A673 (cell line): ENCODE measurements at regions not wholly inside any gene's neighbourhood (a gene's known extent, or its start where the extent isn't known, plus 50 kb on each side); places are given as distances from the start of the nearest gene placed in this dataset.

Experiments used
- BruUV-seq: library from RNA; stranded (reverse); fragments of 400-500 nt; replicated peaks from 2 replicates; lab custom pipeline; 2021; lab: Mats Ljungman, UMichigan
- CTCF ChIA-PET: fragments of 300-600 bp; sonication (Branson Sonifier 250); formaldehyde crosslinking; loops from one replicate; lab custom pipeline; 2022; ENCODE audit warnings: antibody characterized with exemption; lab: Charles Lee
- POLR2A ChIA-PET: fragments of 300-600 bp; sonication (Branson Sonifier 250); formaldehyde crosslinking; loops from one replicate; lab custom pipeline; 2022; ENCODE audit warnings: antibody characterized with exemption; ENCODE audit not compliant: low non-redundant PET; lab: Charles Lee
- DNase-seq: peaks from one replicate; pipeline ENCODE4 v3.0.0-alpha.2; 2015; ENCODE audit warnings: low spot score
- H3K27ac ChIP-seq: fragments of 200-600 bp; sonication (generic); 2 replicates; pipeline ENCODE4 v1.5.1; 2016; ENCODE audit warnings: mixed run types, low read depth, mild to moderate bottlenecking, mixed read lengths, antibody characterized with exemption, low read length; ENCODE audit not compliant: poor library complexity, severe bottlenecking
- H3K27me3 ChIP-seq: fragments of 200-600 bp; sonication (generic); replicated peaks from 2 replicates; pipeline ENCODE4 v1.6.1; 2017; ENCODE audit warnings: mixed run types, low read depth, mild to moderate bottlenecking, mixed read lengths, antibody characterized with exemption, low read length; ENCODE audit not compliant: insufficient read depth, poor library complexity
- H3K36me3 ChIP-seq: fragments of 200-600 bp; sonication (generic); 2 replicates; pipeline ENCODE4 v1.6.1; 2016; ENCODE audit warnings: mixed run types, mild to moderate bottlenecking, mixed read lengths, antibody characterized with exemption, low read length; ENCODE audit not compliant: insufficient read depth, poor library complexity, severe bottlenecking
- H3K4me1 ChIP-seq: fragments of 200-600 bp; sonication (generic); 2 replicates; pipeline ENCODE4 v1.6.1; 2017; ENCODE audit warnings: mixed run types, mild to moderate bottlenecking, mixed read lengths, antibody characterized with exemption, low read length; ENCODE audit not compliant: insufficient read depth, poor library complexity, severe bottlenecking
- H3K4me3 ChIP-seq: fragments of 200-600 bp; sonication (generic); 2 replicates; pipeline ENCODE4 v1.5.1; 2016; ENCODE audit warnings: low read depth, mixed run types, mild to moderate bottlenecking, mixed read lengths, low read length; ENCODE audit not compliant: poor library complexity, severe bottlenecking
- H3K9me3 ChIP-seq: fragments of 200-600 bp; sonication (generic); 2 replicates; pipeline ENCODE4 v1.6.1; 2016; ENCODE audit warnings: mixed run types, low read depth, mild to moderate bottlenecking, mixed read lengths, antibody characterized with exemption, low read length; ENCODE audit not compliant: poor library complexity, severe bottlenecking
- EZH2 ChIP-seq: fragments of 200-600 bp; sonication (generic); IDR thresholded peaks from 2 replicates; pipeline ENCODE4 v1.6.1; 2017; ENCODE audit warnings: borderline replicate concordance, low read depth, mild to moderate bottlenecking, mixed read lengths, antibody characterized with exemption, low read length; ENCODE audit not compliant: poor library complexity, severe bottlenecking
- intact Hi-C: fragments of 100-400 bp; cut with micrococcal nuclease; formaldehyde crosslinking; loops from one replicate; pipeline ENCODE4 v1.10.0; 2022; ENCODE audit not compliant: unreplicated experiment
- TF ChIP-seq, protein P1 (sequence below): fragments of 300-800, 200-600 bp; sonication (generic); conservative IDR thresholded peaks from 2 replicates; pipeline ENCODE4 v1.5.1; 2017; ENCODE audit warnings: low read depth, mild to moderate bottlenecking, antibody characterized with exemption, low read length, moderate library complexity, mixed read lengths

- Histone ChIP-seq H3K4me1 (no peaks in the 10 kb centered on the region), H3K27ac (no peak overlapping the region), H3K36me3 (no peaks in the 10 kb centered on the region), H3K4me3 (no peak overlapping the region), H3K27me3 (no peaks in the 10 kb centered on the region), H3K9me3 (no peaks in the 10 kb centered on the region)
- no peak for DNase-seq
- CTCF ChIA-PET, result interaction anchor here (0.6 kb wide), 1 partner anchor 803 kb away, joined by 3 read pairs; no protein-coding TSS in a partner anchor
- no TSS peak for BruUV-seq
- POLR2A ChIA-PET, result no interaction called here
- TF ChIP-seq, protein P1, sequence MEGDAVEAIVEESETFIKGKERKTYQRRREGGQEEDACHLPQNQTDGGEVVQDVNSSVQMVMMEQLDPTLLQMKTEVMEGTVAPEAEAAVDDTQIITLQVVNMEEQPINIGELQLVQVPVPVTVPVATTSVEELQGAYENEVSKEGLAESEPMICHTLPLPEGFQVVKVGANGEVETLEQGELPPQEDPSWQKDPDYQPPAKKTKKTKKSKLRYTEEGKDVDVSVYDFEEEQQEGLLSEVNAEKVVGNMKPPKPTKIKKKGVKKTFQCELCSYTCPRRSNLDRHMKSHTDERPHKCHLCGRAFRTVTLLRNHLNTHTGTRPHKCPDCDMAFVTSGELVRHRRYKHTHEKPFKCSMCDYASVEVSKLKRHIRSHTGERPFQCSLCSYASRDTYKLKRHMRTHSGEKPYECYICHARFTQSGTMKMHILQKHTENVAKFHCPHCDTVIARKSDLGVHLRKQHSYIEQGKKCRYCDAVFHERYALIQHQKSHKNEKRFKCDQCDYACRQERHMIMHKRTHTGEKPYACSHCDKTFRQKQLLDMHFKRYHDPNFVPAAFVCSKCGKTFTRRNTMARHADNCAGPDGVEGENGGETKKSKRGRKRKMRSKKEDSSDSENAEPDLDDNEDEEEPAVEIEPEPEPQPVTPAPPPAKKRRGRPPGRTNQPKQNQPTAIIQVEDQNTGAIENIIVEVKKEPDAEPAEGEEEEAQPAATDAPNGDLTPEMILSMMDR, result no peak
- TF ChIP-seq EZH2, result no peak
- intact Hi-C loops, result no loop called here
These were observed 85.7 kb upstream of the TBX3 start for GRCh38 chr12:114769634-114770033.

DNA sequence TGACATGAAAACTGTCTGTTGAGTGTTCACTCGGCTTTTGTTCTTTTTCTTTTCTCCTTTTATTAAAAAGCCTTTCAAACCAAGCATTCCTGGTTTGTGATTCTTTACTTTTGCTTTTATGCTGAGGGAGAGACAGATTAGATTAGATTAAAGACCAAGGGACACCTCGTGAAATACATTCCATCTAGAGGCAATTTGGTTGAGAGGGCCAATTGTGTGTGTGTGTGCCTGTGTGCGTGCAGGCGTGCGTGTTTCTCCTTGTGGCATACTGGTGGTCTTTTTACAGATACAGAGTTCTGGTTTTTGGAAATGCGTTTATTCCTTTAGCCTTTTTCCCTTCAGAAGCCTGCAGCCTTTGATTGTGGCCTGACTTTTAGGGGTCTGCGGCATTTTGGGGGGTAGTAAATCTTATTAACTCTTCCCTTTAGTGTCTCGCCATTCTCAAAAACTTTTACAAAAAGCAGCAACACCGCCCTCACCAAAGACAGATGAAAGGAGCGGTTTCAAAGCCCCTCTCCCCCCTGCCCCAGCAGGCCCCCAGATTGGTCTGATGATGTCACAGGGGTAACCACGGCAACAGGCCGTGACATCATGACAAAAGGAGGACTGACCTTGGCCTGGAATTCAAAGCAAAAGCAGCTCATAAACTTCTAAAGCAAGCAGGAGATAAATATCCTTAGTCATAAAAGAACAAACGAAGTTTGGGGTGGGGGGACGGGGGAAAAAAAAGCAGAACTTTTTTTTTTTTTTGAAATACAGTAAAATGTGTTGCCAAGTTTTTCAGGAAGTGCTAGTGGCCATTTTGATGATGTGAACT, 84.1 kb upstream of the TBX3 start:
- intact Hi-C loops, result no loop called here
- POLR2A ChIA-PET, result interaction anchor here (0.7 kb wide), 1 partner anchor 211 kb away, joined by 3 read pairs; no protein-coding TSS in a partner anchor

DNA sequence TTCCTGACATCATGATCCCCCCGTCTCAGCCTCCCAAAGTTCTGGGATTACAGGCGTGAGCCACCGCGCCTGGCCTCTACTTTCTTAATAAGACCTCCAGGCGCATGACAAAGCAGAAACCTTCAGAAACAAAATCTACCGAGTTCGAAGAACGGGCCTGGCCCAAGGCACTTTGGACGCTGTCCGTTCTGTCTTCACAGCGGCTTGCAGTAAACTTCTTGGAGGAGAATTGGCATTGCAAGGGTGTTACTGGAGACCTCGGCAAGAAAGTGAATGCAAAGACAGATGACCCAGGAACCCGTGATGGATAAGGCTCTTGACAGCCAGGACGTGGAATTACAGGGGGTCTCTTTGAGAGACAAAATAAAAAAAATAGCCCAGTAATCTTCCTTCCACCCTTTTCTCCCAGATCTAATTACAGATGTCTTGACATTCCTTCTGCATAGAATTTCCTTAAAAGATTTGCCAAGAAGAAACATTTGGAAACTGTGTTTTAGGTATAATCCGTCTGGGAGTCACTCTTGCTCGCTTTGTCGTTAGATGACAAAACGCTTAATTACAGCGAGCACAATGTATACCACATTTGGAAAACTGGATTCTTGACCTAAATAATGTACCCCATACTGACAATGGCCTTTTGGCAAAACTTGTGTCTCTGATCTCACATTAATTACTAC, 83.2 kb upstream of the TBX3 start:
- Histone ChIP-seq H3K27me3 (no peaks in the 10 kb centered on the region), H3K4me3 (no peak overlapping the region), H3K27ac (no peak overlapping the region), H3K9me3 (no peaks in the 10 kb centered on the region), H3K4me1 (no peaks in the 10 kb centered on the region), H3K36me3 (no peaks in the 10 kb centered on the region)
- no TSS peak for BruUV-seq
- intact Hi-C loops, result no loop called here
- no peak for TF ChIP-seq EZH2
- TF ChIP-seq, protein P1, result no peak
- ChIA-PET CTCF (no interaction called here), POLR2A (no interaction called here)
- no peak for DNase-seq

More for the DNA sequence above, 84.1 kb upstream of the TBX3 start:
- Histone ChIP-seq H3K27me3 (no peaks in the 10 kb centered on the region), H3K36me3 (no peaks in the 10 kb centered on the region), H3K27ac (no peak overlapping the region), H3K9me3 (no peaks in the 10 kb centered on the region), H3K4me1 (no peaks in the 10 kb centered on the region), H3K4me3 (no peak overlapping the region)
- CTCF ChIA-PET, result no interaction called here
- no peak for TF ChIP-seq EZH2
- TF ChIP-seq, protein P1, result no peak
- DNase-seq, result no peak
- no TSS peak for BruUV-seq
